Neuron (in vitro differentiated cells): ENCODE measurements at regions not wholly inside any gene's neighbourhood (a gene's known extent, or its start where the extent isn't known, plus 50 kb on each side); places are given as distances from the start of the nearest gene placed in this dataset.

Source experiments
- H2AFZ ChIP-seq: one replicate; pipeline ENCODE4 v1.6.1; 2013; ENCODE audit warnings: low read depth, mild to moderate bottlenecking, inconsistent platforms, low read length, moderate library complexity
- H3K27me3 ChIP-seq: one replicate; pipeline ENCODE4 v1.6.1; 2013; ENCODE audit warnings: low read length; ENCODE audit not compliant: insufficient read depth
- H3K36me3 ChIP-seq: one replicate; pipeline ENCODE4 v1.6.1; 2013; ENCODE audit warnings: low read length; ENCODE audit not compliant: insufficient read depth
- H3K4me1 ChIP-seq: one replicate; pipeline ENCODE4 v1.6.1; 2013; ENCODE audit warnings: low read length; ENCODE audit not compliant: insufficient read depth
- H3K4me3 ChIP-seq: 2 replicates; pipeline ENCODE4 v1.5.1; 2013; ENCODE audit warnings: mild to moderate bottlenecking, low read length, moderate library complexity
- H3K9me3 ChIP-seq: one replicate; pipeline ENCODE4 v1.6.1; 2013; ENCODE audit warnings: low read length

GRCh38 chr11:135075740-135076139, 663.7 kb upstream of the B3GAT1 start:
- H3K36me3 ChIP-seq = no peaks in the 10 kb centered on the region
- H2AFZ ChIP-seq = no peak overlapping the region
- H3K4me3 ChIP-seq = no peak overlapping the region
- no peaks in the 10 kb centered on the region for H3K27me3 ChIP-seq
- no peaks in the 10 kb centered on the region for H3K4me1 ChIP-seq
- no peaks in the 10 kb centered on the region for H3K9me3 ChIP-seq

GRCh38 chr11:135074397-135074998, 662.5 kb upstream of the B3GAT1 start:
- H3K4me1 ChIP-seq = no peaks in the 10 kb centered on the region
- no peak overlapping the region for H2AFZ ChIP-seq
- no peaks in the 10 kb centered on the region for H3K36me3 ChIP-seq
- no peaks in the 10 kb centered on the region for H3K27me3 ChIP-seq
- no peaks in the 10 kb centered on the region for H3K9me3 ChIP-seq
- no peak overlapping the region for H3K4me3 ChIP-seq

- H3K36me3 ChIP-seq = no peaks in the 10 kb centered on the region
- H3K4me3 ChIP-seq = no peak overlapping the region
- no peak overlapping the region for H2AFZ ChIP-seq
- H3K27me3 ChIP-seq = no peaks in the 10 kb centered on the region
- H3K4me1 ChIP-seq = no peaks in the 10 kb centered on the region
- no peaks in the 10 kb centered on the region for H3K9me3 ChIP-seq
Measured at GRCh38 chr11:135073870-135074269, 661.8 kb upstream of the B3GAT1 start.

GRCh38 chr11:135073381-135073780, 661.3 kb upstream of the B3GAT1 start:
- H3K36me3 ChIP-seq = no peaks in the 10 kb centered on the region
- no peaks in the 10 kb centered on the region for H3K9me3 ChIP-seq
- H3K27me3 ChIP-seq = no peaks in the 10 kb centered on the region
- H3K4me3 ChIP-seq = no peak overlapping the region
- H3K4me1 ChIP-seq = no peaks in the 10 kb centered on the region
- H2AFZ ChIP-seq = no peak overlapping the region

DNA sequence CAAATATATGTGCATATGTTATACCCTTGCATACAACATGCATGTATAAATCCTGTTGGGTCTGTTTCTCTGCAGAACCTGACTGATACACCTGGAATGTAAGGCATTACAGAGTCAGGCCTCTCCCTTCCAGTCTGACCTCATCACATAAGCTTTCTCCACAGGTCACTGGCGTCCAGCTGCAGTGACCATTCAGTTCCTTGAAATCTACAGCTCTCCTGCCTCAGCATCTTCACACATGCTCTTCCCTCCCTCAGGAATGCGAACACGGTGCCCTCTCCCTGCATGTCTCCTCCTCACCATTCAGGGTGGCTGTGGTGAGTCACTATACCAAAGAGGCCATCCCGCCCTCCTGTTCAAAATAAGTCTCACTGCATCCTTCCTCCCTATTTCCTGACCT, 657.8 kb upstream of the B3GAT1 start:
- no peaks in the 10 kb centered on the region for H3K9me3 ChIP-seq
- H3K4me1 ChIP-seq = no peaks in the 10 kb centered on the region
- H3K27me3 ChIP-seq = no peaks in the 10 kb centered on the region
- no peaks in the 10 kb centered on the region for H3K36me3 ChIP-seq
- no peak overlapping the region for H2AFZ ChIP-seq
- H3K4me3 ChIP-seq = no peak overlapping the region

GRCh38 chr11:135069063-135069462, 657.0 kb upstream of the B3GAT1 start:
- Histone ChIP-seq H3K36me3 (no peaks in the 10 kb centered on the region), H3K9me3 (no peaks in the 10 kb centered on the region), H2AFZ (no peak overlapping the region), H3K27me3 (no peaks in the 10 kb centered on the region), H3K4me3 (no peak overlapping the region), H3K4me1 (no peaks in the 10 kb centered on the region)

- no peak overlapping the region for H3K4me3 ChIP-seq
Measured at GRCh38 chr11:135062994-135063393, 651.0 kb upstream of the B3GAT1 start.

DNA sequence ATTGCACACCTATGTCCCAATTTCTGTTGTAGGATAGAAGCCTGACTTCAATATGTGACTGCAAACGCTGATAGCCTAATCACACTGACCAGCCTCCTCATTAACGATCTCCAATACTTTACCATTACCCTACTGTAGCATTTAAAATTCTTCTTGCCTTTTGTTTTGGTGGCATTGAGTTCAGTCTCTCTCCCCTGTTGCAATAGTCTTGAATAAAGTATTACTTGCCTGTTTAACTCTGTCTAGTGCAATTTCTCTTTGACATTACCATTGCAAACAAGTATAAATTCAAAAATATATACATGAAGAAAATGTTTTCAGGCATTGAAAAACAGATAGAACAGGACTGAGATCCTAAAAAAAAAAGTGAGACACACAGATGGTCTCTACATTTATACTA, 649.1 kb upstream of the B3GAT1 start:
- no peak overlapping the region for H2AFZ ChIP-seq
- no peaks in the 10 kb centered on the region for H3K4me1 ChIP-seq
- no peak overlapping the region for H3K4me3 ChIP-seq
- H3K9me3 ChIP-seq = peaks cover 2% of the 10 kb centered on the region
- no peaks in the 10 kb centered on the region for H3K27me3 ChIP-seq
- H3K36me3 ChIP-seq = no peaks in the 10 kb centered on the region

More at GRCh38 chr11:135062994-135063393, 651.0 kb upstream of the B3GAT1 start:
- H3K9me3 ChIP-seq = peaks cover 2% of the 10 kb centered on the region
- H3K36me3 ChIP-seq = no peaks in the 10 kb centered on the region
- no peaks in the 10 kb centered on the region for H3K4me1 ChIP-seq
- no peaks in the 10 kb centered on the region for H3K27me3 ChIP-seq
- no peak overlapping the region for H2AFZ ChIP-seq

DNA sequence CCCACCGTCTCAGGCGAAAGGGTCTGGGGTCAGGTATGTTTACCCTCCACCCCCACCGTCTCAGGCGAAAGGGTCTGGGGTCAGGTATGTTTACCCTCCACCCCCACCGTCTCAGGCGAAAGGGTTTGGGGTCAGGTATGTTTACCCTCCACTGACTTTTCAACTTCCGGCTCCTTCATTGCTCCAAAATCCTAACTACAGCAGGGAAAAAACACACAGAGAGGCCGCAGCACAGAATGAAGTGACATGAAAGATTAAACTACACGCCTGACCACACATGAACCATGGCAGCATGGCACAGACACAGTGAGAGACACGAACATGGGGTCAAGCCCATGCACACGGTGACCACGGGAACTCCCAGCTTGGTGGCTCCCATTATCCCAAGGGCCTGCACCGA, 634.9 kb upstream of the B3GAT1 start:
- H3K9me3 ChIP-seq = no peaks in the 10 kb centered on the region
- no peaks in the 10 kb centered on the region for H3K4me1 ChIP-seq
- no peak overlapping the region for H3K4me3 ChIP-seq
- no peaks in the 10 kb centered on the region for H3K36me3 ChIP-seq
- H2AFZ ChIP-seq = no peak overlapping the region
- no peaks in the 10 kb centered on the region for H3K27me3 ChIP-seq

DNA sequence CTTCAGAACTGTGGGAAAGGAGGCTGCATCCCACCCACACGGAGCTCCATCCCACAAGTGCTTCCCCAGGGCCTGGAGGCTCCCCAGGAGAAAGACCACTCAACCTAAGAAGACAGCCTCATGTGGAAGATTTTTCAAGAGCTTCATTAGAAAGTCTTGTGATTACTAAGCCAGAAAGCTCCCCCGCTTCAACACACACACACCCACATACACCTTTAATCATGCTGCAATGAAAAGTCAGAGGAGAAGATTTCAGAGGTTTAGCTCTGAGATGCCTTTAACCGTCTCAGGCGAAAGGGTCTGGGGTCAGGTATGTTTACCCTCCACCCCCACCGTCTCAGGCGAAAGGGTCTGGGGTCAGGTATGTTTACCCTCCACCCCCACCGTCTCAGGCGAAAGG, 634.5 kb upstream of the B3GAT1 start:
- Histone ChIP-seq H2AFZ (no peak overlapping the region), H3K4me3 (no peak overlapping the region), H3K9me3 (no peaks in the 10 kb centered on the region), H3K27me3 (no peaks in the 10 kb centered on the region), H3K4me1 (no peaks in the 10 kb centered on the region), H3K36me3 (no peaks in the 10 kb centered on the region)

GRCh38 chr11:135043434-135043833, 631.4 kb upstream of the B3GAT1 start:
- H3K4me3 ChIP-seq = no peak overlapping the region
- H3K27me3 ChIP-seq = no peaks in the 10 kb centered on the region

DNA sequence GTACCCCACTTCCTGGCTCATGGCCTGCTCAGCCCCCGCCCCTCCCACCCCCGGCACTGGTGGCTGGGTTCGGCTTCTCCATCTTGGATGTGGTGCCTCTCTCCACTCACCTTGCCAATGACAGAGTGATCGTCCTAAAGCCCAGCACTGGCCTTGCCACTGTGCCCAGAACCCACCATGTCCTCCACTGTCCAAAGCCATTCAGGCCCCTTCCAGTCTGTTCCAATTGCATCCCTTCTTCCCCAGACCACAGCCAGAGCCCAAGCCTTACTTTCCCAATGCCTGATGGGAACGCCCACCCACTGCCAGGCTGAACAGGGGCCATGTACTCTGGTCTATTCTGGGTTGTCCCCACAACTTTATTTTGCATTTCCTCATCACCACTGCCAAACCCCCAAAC, 625.8 kb upstream of the B3GAT1 start:
- H3K36me3 ChIP-seq = no peaks in the 10 kb centered on the region
- H3K4me3 ChIP-seq = no peak overlapping the region
- H2AFZ ChIP-seq = no peak overlapping the region

More at GRCh38 chr11:135043434-135043833, 631.4 kb upstream of the B3GAT1 start:
- Histone ChIP-seq H2AFZ (no peak overlapping the region), H3K36me3 (no peaks in the 10 kb centered on the region), H3K4me1 (no peaks in the 10 kb centered on the region), H3K9me3 (no peaks in the 10 kb centered on the region)

GRCh38 chr11:135036488-135037297, 624.7 kb upstream of the B3GAT1 start:
- H3K9me3 ChIP-seq = no peaks in the 10 kb centered on the region
- H2AFZ ChIP-seq = no peak overlapping the region
- H3K36me3 ChIP-seq = no peaks in the 10 kb centered on the region
- no peaks in the 10 kb centered on the region for H3K4me1 ChIP-seq
- H3K4me3 ChIP-seq = no peak overlapping the region
- H3K27me3 ChIP-seq = no peaks in the 10 kb centered on the region

More for the DNA sequence above, 625.8 kb upstream of the B3GAT1 start:
- Histone ChIP-seq H3K9me3 (no peaks in the 10 kb centered on the region), H3K4me1 (no peaks in the 10 kb centered on the region), H3K27me3 (no peaks in the 10 kb centered on the region)
